ENCODE measurements at regions not wholly inside any gene's neighbourhood (a gene's known extent, or its start where the extent isn't known, plus 50 kb on each side); places are given as distances from the start of the nearest gene placed in this dataset.

GRCh38 chr15:66850078-66850991 lies 148.3 kb downstream of the SMAD6 start:
- H3K27me3 Mint-ChIP-seq (ENCODE audit: insufficient read depth, low read depth, poor library complexity), result peaks cover 20% of the 10 kb centered on the region
- Histone ChIP-seq H3K4me3 (no peak overlapping the region), H2AFZ (peak overlapping the region; percentile 87; the same call in 1 of the 2 replicates), H3K36me3 (ENCODE audit: insufficient read depth) (no peaks in the 10 kb centered on the region), H3K9me2 (ENCODE audit: insufficient read depth) (no peaks in the 10 kb centered on the region), H3K79me2 (replicated peaks; ENCODE audit: insufficient read depth) (no peaks in the 10 kb centered on the region), H3K27ac (ENCODE audit: low read depth) (no peak overlapping the region), H3K27me3 (ENCODE audit: insufficient read depth) (peaks cover 7% of the 10 kb centered on the region; the same call in 1 of the 2 replicates), H3K4me2 (0 out of 2 replicates have a peak overlapping the region, but pooled peaks have one; percentile 49), H3K4me1 (ENCODE audit: insufficient read depth) (no peaks in the 10 kb centered on the region; the same call in 1 of the 2 replicates), H3F3A (replicated peaks; ENCODE audit: low read depth) (no peaks in the 10 kb centered on the region), H4K20me1 (replicated peaks; ENCODE audit: insufficient read depth) (no peaks in the 10 kb centered on the region)
- H3K4me1 Mint-ChIP-seq, result peaks cover 25% of the 10 kb centered on the region
- no peak for ATAC-seq
- no peaks in the 10 kb centered on the region for H3K36me3 Mint-ChIP-seq (ENCODE audit: low read depth)
- no peaks in the 10 kb centered on the region; the same call in 2 of the 3 replicates for H3K9me3 Mint-ChIP-seq
- TF ChIP-seq CREB1 (CRISPR knock-in tag; IDR thresholded peaks at IDR 0.05; ENCODE audit: low read depth), result no peak
- no peak for TF ChIP-seq EZH2 (IDR thresholded peaks at IDR 0.05; ENCODE audit: low read depth, unreplicated experiment)
- no peak for TF ChIP-seq JUNB (IDR thresholded peaks at IDR 0.05; ENCODE audit: unreplicated experiment)
- TF ChIP-seq ZNF331 (CRISPR knock-in tag; IDR thresholded peaks at IDR 0.05; ENCODE audit: low read depth), result no peak
- TF ChIP-seq NANOG (IDR thresholded peaks at IDR 0.05; ENCODE audit: borderline replicate concordance), result no peak
- no peak for TF ChIP-seq POLR2AphosphoS5 (IDR thresholded peaks at IDR 0.05; ENCODE audit: low read depth)
- TF ChIP-seq ZNF462 (CRISPR knock-in tag; IDR thresholded peaks at IDR 0.05), result no peak
- no peak for TF ChIP-seq REST (IDR thresholded peaks at IDR 0.05; ENCODE audit: unreplicated experiment)
- TF ChIP-seq ETS1 (IDR thresholded peaks at IDR 0.05), result no peak
- no peak for TF ChIP-seq EZH2phosphoT487 (IDR thresholded peaks at IDR 0.05; ENCODE audit: unreplicated experiment)
- no peak for TF ChIP-seq STAT1 (IDR thresholded peaks at IDR 0.05; ENCODE audit: unreplicated experiment)
- TF ChIP-seq ZNF114 (CRISPR knock-in tag; IDR thresholded peaks at IDR 0.05), result no peak
- H3K27ac Mint-ChIP-seq, result no peak overlapping the region
- H3K4me3 Mint-ChIP-seq, result no peak overlapping the region
- DNase-seq (ENCODE audit: low spot score), result no peak

All from GM23338 (cell line).